ENCODE measurements at regions not wholly inside any gene's neighbourhood (a gene's known extent, or its start where the extent isn't known, plus 50 kb on each side); places are given as distances from the start of the nearest gene placed in this dataset.

DNA sequence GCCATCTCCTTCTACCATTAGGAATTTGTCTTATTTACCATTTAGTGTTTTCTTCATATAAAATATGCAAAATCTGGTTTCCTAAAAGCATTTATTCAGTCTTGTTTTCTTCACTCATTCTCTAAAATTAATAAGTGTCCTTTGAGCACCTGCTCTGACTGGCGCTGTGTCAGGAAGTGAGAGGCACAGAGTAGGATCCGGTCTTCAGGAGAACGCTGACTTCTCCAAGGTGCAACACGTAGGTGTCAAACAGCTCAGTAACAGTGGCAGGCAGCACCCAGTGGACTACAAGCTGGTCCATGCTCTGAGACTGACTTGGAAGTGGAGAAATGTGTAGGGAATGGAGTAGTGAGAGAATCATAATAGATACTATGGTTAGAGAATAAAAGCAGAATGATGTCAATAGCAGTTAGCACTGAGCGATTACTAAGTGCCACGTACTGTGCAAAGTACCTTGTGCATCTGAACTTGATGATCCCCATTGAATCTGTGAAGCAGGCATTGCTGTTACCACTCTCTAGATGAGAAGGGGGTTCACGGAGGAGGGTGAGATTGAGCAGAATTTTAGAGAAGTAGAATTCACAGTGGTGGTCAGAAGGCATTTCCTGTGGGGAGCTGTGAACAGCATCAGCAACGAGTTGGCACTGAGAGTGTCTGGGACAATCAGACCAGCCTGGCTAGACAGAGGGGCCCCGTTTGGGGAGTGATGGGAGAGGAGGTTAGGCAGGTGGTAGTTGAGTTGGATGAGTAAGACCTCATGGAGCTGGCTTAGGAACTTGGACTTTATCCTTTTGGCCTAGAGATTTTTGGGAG lies 569.8 kb downstream of the QKI start:
- no peaks in the 10 kb centered on the region for H3K27me3 ChIP-seq (ENCODE audit: control insufficient read depth, insufficient read depth, low read length)
- H4K91ac ChIP-seq (ENCODE audit: insufficient read depth, low read depth, low read length), result no peak overlapping the region
- H2BK5ac ChIP-seq (ENCODE audit: low read depth, low read length, poor library complexity, severe bottlenecking), result no peak overlapping the region
- TF ChIP-seq MXI1 (IDR thresholded peaks at IDR 0.05; ENCODE audit: borderline replicate concordance, low read depth, low read length) (no peak), MAZ (IDR thresholded peaks at IDR 0.05; ENCODE audit: borderline replicate concordance, low read depth, low read length) (no peak), FOS (IDR thresholded peaks at IDR 0.05; ENCODE audit: low read depth, low read length) (no peak)
- H3K18ac ChIP-seq (ENCODE audit: low read depth, low read length), result no peak overlapping the region; the same call in 1 of the 2 replicates
- H4K20me1 ChIP-seq (ENCODE audit: insufficient read depth, low read length), result no peaks in the 10 kb centered on the region
- no peaks in the 10 kb centered on the region for H3K9me1 ChIP-seq (ENCODE audit: insufficient read depth, low read length)
- no peak for DNase-seq
- no peak overlapping the region for H3K23ac ChIP-seq (ENCODE audit: low read depth, low read length)
- no peaks in the 10 kb centered on the region for H3K79me1 ChIP-seq (ENCODE audit: low read depth in 1 of 2, low read length in 2 of 2)
- H3K36me3 ChIP-seq (ENCODE audit: control insufficient read depth, insufficient read depth, low read length), result no peaks in the 10 kb centered on the region
- no TSS peak for BruUV-seq (replicated peaks)
- H3K4me3 ChIP-seq (ENCODE audit: insufficient read depth, low read depth, low read length), result no peak overlapping the region
- H2AK9ac ChIP-seq (replicated peaks; ENCODE audit: low read depth, low read length, poor library complexity), result no peak overlapping the region
- ChIA-PET CTCF (no interaction called here), POLR2A (ENCODE audit: unreplicated experiment) (no interaction called here)
- no peak overlapping the region for H4K5ac ChIP-seq (ENCODE audit: low read depth, low read length)
- H2BK20ac ChIP-seq (ENCODE audit: low read depth, low read length), result no peak overlapping the region
- dilution Hi-C loops (cut with HindIII; ENCODE audit: low sequenced_read_pairs, unreplicated experiment) (no loop called here), intact Hi-C loops (cut with micrococcal nuclease) (no loop called here), in situ Hi-C loops (cut with MboI; ENCODE audit: low sequenced_read_pairs) (no loop called here)
- H3K4ac ChIP-seq (ENCODE audit: low read depth, low read length), result no peak overlapping the region
- no peak for ATAC-seq (ENCODE audit: low read depth)
- H3K27ac ChIP-seq (ENCODE audit: insufficient read depth, low read length), result no peak overlapping the region
- H2BK120ac ChIP-seq (ENCODE audit: low read depth, low read length), result no peak overlapping the region
- H2AFZ ChIP-seq (replicated peaks; ENCODE audit: low read length, poor library complexity), result no peak overlapping the region
- no peak overlapping the region for H3K9ac ChIP-seq (ENCODE audit: low read depth, low read length)
- no peak overlapping the region for H2AK5ac ChIP-seq (ENCODE audit: low read depth, low read length)
- H3K56ac ChIP-seq (ENCODE audit: extremely low read depth, insufficient read depth, low read length), result no peak overlapping the region
- no peak overlapping the region for H3K4me2 ChIP-seq (ENCODE audit: low read depth, low read length)
- H3K4me1 ChIP-seq (ENCODE audit: control insufficient read depth, insufficient read depth, low read length), result peaks cover 5% of the 10 kb centered on the region; the same call in 1 of the 2 replicates
- H3K9me3 ChIP-seq (ENCODE audit: control insufficient read depth, insufficient read depth, low read length), result no peaks in the 10 kb centered on the region
- no peak overlapping the region for H3K14ac ChIP-seq (replicated peaks; ENCODE audit: low read depth, low read length)
- no peak overlapping the region for H4K8ac ChIP-seq (ENCODE audit: low read depth in 2 of 2, low read length in 2 of 2)
- 67% methylated on average over 8 of the region's 9 CpGs; no CpG with 5 or more reads in 1 of the 2 experiments for WGBS, 2 experiments (ENCODE audit: extremely low coverage in 2 of 2, insufficient read length in 1 of 2)
- H2BK15ac ChIP-seq (ENCODE audit: low read depth, low read length), result no peak overlapping the region

Data from IMR-90 (cell line).